Middle frontal gyrus (tissue), 1 donor: ENCODE measurements at regions not wholly inside any gene's neighbourhood (a gene's known extent, or its start where the extent isn't known, plus 50 kb on each side); places are given as distances from the start of the nearest gene placed in this dataset.
"Not testable (repeated sequence)": the region's sequence is repeated elsewhere in the genome, so short reads cannot be mapped to it uniquely, and the experiment has no call there.

Experiments
- DNase-seq: peaks from one replicate; pipeline ENCODE4 v3.0.0-alpha.2; 2015; ENCODE audit warnings: low spot score; ENCODE audit errors: extremely low spot score

DNA sequence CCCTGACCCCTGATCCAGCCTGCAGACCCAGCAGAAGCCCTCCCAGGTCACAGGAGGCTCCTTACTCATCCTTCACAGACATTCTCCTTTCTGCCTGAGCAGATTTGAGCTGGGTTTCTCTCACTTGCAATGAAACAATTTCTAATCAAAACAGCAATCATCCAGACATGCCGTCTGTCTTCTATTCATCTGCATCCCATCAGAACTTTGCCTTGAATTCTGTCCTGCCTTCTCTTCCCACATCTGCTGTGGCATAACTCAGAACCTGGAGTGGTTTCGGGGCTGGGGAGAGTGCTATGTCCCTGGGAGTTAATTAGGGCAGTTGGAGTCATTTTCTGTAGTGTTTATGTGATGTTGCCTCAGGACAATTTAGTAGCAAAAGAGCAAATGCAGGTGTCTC, 278.6 kb downstream of the CBLN1 start:
- DNase-seq = no peak

DNA sequence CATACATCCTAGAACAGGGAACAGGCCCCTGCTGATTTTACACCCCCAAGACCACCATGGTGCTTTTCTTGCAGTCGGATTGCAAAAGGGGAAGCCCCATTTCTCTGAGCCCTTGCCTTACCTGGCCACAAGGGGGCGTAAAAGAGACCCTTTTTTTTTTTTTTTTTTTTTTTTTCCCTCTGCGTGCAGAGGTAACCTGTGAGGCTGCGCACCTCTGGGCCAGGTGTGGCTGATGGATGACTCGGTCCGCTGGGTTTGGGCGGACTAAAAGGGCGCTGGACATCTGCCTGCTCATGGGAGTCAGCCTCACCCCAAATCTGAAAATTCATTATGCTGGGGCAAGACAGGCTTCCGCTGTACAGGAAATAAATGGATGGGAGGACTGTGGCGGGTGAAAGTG, 281.0 kb downstream of the CBLN1 start:
- DNase-seq = no peak

DNA sequence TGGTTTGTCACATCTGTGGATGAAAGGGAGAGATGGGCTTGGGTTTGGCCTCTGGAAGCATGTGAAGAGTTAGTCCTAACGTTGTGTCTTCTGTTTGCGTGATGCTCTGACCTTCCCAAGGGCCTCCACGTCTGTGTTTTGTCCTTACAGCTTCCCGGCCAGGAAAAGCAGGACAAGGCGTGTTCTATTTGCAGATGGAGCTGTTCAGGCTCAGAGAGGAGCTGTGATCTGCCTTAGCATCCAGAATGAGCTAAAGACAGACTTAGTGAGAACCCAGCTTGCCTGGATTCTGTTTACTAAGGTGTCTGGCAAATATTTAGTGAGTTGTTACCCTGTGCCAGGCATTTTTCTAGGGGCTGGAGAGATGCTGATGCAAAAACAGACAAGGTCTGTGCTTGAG, 282.1 kb downstream of the CBLN1 start:
- no peak for DNase-seq

DNA sequence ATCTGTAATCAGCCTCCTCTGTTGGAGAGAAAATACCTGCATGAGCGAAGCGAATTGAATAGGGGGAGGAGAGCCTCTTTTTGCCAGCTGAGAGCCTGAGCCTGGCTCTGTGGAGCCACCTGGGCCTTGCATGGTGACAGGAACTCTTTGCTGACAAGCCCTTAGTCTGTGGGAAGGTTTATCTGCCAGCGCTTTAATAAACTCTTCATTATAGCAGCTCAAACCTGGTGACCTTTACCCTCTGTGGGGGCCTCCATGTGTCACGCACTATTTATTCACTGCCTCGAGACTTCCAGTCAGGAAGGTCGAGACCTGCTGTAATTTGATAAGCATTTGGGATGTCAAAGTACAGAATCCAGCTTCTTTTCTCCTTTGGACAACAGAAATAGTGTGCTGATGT, 282.6 kb downstream of the CBLN1 start:
- no peak for DNase-seq

DNA sequence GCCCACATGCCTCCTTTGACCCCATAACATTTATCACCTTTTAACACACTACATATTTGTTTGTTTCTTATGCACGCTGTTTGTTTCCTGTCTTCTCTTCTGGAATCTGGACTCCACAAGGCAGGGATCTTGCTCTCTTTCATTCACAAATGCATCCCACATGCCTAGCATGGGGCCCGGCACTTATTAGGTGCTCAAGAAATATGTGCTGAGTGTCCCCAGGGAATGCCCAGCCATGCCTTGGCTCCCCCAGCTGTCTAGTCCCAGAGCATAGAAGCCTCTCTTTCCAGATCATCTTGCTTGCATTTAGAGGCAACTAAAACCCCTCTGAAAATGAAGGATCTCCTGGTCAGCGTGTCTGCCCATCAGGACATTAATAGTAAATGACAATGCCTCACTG, 283.7 kb downstream of the CBLN1 start:
- DNase-seq = no peak

DNA sequence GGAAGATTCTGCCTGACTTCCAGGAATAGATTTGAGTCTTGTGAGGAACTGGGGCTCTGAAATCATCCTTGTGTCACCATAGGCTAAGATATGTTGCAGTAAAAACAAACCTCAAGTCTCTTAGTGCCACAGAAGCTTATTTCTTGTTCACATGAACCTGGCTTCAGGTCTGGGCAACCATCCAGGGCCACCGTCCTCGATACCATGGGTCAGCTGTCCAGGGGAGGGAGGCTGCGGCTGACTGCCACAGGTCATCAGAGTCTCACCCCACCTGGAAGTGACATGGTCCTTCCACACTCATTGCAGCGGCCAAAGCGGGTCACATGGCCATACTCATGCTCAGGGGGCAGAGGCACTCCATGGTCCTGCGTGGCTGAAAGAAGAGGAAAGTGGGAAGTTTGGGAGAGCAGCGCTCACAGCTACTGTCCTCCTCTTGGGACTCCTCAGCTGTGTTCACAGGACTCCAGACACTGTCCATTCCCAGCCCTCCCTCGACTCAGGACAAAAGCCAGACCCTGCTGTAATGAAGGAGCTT, 284.5 kb downstream of the CBLN1 start:
- DNase-seq = no peak

DNA sequence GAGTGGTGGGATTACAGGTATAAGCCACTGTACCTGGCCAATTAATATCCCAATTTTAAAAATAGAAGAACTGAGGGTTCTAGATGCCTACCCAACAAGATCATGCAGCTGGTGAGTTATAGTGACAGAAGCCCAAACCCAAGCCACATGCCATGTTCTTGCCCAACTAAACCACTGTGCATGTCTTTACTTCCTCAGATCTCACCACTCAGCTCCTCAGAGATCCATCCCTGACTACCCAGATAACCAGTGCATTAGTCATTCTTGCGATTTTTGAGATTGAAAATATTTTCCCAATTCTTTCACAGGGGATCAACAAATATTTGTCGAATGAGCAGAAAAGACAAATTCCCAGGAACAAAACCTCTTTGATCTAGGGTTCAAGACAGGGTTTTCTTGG, 303.1 kb downstream of the CBLN1 start:
- DNase-seq = no peak

DNA sequence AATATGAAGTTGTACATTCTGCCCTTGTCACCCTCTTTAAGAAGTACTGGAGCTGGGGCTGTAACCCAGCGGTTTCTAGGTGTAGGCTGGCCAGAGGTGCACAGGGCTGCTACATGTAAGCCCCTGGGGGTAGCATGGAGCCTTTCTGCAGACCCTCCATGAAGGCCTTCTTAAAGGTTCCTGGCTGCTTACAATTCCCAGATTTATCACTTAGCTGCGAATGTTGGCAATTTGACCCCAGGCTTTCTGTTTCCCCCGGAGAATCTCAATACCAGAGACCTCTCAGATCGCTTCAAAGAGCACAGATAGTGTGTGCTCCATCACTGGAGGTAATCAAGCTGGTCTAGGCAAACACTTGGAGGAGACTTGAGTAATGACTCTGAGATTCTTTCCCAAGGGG, 309.4 kb downstream of the CBLN1 start:
- DNase-seq = no peak

DNA sequence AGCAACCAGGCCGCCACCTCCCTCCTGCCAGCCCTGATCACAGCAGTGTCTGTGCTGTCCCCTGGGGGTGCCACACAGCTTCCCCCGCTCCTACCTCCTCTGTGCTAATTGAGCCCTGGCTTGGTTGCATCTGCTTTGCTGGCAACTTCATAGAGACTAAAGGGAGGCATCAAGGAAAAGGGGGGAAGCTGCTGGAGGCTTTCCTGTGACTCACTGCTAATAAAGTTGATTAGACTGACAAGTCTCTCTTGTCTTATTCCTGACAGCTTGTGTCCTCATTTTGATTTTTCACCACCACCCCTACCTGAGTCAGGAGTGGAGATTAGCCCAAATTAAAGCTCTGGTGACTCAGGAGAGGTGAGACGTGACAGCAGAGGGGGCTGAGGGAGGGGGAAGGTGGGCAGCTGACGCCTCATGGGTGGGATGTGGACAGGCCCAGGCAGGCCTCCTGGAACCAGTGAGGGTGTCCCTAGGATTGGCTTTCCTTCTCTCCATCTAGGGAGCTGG, 310.0 kb downstream of the CBLN1 start:
- no peak for DNase-seq

DNA sequence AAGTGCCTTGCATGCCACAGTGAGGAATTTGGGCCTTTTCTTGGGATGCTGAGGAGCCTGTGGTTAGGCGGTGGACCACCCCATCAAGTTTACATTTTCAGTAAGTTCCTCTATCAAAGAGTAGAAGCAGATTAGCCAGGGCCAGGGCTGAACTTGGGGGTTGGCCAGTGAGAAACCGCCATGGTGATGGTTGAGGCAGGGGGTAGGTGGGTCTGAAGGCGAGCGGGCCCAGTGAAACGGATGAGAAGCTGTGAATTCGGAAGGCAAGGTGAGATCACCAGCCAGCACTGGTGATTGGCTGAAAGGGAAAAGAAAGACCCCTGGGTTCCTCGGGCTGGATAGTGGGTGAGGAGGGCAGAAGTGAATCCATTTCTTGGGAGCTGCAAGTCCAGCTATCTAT, 311.4 kb downstream of the CBLN1 start:
- no peak for DNase-seq

DNA sequence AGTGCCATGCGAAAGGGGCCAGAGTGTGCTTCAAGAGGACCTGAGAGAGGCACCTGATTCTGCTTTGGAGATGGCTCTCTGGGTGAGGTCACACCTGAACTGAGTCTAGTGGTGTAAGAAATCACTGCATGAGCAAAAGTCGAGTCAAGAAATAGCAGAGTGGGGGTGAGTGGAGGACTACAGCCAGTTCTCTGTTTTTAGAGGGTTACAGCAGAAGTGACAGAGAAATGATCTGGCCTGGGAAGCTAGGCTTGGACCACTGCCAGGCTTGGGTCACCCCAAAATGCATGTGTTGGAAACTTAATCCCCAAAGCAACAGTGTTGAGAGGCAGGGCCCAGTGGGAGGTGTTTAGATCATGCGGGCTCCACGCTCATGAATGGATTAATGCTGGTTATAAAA, 312.0 kb downstream of the CBLN1 start:
- no peak for DNase-seq

DNA sequence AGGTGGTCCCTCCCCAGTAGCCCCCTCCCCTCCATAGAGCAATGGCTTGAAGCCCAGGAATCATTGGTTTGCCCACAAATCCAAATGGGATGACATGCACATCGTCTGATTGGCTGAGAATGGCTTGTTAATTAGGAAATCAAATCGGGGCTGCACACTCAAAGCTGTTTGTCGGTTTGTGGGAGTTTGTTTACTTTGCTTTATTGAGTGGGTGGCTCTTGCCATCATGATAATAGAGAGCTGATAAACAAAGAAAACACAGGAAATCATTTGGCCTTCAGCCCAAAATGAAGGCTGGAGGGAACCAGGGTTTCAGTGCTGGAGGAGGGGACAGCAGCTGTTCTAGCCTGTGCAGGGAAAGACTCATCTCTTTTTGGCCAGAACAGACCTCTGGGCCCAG, 316.3 kb downstream of the CBLN1 start:
- DNase-seq = no peak

DNA sequence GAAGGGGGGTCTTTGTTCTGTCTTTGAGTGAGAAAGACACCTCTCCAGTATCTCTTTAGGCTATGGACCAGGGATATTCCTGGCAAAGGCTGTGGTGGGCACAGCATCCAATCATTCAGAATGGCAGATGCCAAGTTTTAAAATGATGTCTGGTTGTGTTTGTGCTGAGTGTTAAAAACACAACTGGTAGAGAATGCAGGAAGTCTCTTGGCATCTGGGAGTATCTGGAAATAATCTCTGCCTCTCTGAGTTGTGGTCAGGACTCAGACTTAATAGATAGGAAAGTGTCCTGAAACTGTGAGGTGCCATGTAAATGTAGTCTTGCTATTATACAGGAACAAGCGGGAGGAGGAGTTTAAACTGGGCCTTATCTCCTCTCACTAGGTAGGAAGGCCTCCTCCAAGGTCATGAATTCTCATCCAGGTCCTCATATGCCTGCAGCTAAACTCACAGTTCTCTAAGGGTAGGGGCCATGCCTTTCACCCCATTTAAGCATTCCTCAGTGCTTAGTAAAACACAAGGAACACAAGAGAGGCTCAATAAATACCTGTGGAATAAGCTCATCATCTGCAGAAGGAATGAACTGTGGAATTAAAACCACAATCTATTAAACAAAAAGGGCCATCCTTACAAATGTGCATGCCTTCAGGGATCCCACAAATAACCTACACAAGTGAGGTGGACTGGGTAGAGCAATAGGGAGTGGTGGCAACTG, 317.6 kb downstream of the CBLN1 start:
- no peak for DNase-seq

DNA sequence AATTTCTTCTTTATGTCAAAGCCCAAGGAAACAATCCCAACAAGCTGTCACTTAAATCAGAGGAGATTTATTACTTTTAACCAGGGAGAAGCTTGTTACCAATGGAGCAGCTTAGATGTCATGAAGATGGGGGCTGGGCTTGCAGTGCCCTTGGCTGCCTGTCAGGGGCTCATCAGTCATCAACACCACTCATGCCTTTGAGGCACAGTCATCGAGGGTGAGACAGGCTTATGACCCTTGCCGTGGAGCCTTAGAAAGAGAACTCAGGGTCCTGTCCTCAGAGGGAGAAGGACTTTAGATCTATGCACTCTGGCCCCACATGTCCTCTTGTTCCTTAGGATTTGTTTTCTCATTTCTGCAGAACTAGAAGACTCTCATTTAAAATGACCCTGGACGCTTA, 318.3 kb downstream of the CBLN1 start:
- no peak for DNase-seq

DNA sequence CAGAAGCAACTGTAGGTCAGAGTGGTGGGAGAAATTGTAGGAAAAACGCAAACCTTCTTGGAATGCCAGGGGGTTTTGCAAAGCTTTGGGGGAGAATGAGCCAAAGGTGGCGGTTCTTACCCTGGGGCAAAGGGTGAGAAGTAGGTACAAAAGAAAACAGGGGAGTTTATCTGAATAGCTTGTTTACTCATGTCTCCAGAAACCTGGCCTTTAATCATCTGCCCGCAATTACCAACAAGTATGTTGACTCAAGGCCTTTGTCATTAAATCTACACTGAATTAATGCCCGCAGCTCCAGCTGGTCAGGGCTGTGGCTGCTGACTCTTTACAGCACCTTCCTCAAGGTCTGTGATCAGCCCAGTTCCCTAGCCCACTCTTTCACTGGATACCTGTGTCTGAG, 320.1 kb downstream of the CBLN1 start:
- no peak for DNase-seq

DNA sequence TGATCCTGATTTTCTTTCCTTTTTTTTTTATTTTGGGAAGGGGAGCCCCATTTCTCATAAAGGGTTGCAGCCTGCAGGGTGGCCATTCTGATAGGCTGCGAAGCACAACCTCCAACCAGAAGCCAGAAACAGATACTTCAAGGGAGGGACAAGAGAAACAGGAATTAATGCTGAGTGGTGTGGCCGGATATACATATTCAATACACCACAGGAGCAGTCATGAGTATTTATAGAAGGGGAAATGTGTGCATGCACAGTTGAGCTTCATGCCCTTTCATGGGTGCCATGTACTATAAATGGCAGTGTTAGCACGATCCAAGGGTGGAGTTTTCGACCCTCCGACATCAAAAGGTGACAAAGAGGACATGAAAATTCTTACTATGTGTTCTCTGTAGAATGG, 320.8 kb downstream of the CBLN1 start:
- no peak for DNase-seq

DNA sequence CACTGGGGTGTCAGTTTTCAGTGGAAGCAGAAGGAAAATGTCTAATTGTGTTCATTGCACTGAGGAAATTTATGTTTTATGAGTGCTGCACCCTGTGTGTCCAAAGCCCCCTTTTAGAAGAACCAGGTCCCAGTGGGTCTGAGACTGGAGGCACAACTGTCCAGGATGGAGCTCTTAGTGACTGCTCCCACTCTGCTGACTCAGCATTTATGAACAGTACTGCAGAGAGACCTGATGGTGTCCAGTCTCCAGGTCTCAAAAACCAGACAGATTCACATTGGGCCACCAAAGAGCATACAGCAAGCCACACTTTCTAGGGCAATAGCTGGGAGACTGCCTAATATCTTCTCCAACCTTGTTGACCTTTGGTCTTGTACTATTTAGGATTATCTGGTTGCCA, 321.9 kb downstream of the CBLN1 start:
- DNase-seq = no peak

DNA sequence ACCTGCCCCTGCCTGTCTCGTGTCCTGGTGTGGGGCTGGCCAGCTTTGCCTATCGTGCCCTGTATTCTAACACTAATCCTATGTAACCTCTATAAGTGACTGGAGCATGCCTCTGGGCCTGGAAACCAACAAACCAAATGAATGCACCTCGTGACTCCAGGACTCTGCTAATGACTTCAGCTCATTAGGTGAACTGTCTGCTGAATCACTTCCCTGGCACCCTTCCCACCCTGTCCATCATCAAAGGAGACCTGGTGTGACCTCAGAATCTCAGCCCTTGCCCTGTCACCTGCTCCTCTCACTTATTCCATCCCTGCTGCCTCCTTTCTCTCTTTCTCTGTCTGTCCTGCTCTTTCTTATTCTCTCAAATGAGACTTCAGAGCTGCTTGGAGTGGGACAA, 322.4 kb downstream of the CBLN1 start:
- no peak for DNase-seq

DNA sequence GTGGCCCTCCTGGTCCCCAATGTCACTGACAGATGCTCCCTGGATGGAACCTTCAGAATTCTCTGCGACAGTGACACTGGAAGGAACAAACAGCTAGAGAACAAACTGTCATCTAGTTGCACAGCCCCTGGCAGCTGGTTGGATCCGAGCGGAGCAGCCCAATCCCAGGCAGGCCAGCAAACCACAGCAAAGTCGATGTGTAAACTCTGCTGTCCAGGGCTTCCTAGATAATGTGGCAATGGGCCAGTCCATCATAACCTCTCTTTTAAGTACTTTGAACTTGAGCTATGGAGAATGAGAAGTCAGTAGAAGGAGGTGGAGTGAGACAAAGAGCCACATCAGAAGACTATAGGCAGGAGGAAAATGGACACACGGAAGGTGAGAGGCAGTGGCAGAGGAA, 323.0 kb downstream of the CBLN1 start:
- DNase-seq = no peak

DNA sequence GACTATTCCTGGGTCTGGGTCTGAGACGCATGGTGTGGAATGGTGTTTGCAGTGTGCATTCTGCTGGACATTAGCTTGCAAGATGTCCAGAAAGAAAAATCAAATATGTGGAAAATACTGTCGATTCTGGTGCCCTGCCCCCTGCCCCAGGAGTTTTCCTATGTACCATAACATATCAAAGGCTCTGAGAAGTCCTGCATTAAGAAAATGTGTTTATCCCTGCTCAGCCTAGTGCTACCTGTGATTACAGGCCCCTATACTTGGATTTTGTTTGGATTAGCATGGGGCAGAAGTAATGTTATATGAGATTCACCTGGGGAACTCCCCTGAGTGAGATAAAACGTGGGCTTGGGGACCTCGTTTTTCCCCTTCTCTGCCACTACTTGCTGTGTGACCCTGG, 325.0 kb downstream of the CBLN1 start:
- DNase-seq = no peak

DNA sequence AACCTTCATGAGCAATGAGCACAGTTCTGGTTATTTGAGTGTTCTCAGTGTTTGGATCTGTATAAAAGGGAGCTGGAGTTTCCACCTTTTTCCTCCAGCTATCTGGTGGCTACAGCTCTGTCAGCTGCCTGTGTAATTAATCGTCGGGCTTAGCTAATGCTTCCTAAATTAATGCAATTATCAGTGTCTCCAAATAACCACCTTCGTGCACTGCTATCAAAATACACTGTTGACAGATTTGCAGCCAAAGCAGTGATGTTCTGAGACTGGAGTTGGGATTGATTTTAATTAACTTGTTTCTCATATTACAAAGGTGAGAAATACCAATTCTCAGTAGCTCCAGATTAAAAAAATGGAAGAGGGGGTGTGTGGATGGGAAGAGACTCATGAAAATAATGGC, 325.8 kb downstream of the CBLN1 start:
- no peak for DNase-seq

DNA sequence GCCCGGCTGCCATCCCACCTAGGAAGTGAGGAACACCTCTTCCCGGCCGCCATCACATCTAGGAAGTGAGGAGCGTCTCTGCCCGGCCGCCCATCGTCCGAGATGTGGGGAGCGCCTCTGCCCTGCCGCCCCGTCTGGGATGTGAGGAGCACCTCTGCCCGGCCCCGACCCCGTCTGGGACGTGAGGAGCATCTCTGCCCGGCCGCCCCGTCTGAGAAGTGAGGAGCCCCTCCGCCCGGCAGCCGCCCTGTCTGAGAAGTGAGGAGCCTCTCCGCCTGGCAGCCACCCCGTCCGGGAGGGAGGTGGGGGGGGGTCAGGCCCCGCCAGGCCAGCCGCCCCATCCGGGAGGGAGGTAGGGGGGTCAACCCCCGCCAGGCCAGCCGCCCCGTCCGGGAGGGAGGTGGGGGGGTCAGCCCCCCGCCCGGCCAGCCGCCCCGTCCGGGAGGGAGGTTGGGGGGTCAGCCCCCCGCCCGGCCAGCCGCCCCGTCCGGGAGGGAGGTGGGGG, 330.0 kb downstream of the CBLN1 start:
- not testable (repeated sequence) for DNase-seq

DNA sequence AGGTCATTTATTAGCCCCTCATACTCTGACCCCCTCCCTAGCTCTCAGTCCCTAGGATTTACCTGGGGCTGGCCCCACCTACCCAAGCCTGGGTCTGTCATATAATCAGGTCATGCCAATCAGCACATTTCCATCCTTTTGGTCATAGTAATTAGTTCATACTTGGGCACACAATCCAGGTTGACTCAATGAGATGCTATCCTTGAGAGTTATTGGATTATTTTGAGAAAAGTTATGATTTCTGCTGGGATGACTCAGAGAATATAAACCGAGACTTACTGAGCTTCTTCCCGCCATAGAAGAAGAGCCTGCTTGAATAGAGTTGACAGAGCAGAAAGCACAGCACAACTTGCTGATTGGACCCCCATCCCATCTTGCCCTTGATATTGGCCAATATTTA, 331.5 kb downstream of the CBLN1 start:
- no peak for DNase-seq
